ENCODE measurements at regions not wholly inside any gene's neighbourhood (a gene's known extent, or its start where the extent isn't known, plus 50 kb on each side); places are given as distances from the start of the nearest gene placed in this dataset.

DNA sequence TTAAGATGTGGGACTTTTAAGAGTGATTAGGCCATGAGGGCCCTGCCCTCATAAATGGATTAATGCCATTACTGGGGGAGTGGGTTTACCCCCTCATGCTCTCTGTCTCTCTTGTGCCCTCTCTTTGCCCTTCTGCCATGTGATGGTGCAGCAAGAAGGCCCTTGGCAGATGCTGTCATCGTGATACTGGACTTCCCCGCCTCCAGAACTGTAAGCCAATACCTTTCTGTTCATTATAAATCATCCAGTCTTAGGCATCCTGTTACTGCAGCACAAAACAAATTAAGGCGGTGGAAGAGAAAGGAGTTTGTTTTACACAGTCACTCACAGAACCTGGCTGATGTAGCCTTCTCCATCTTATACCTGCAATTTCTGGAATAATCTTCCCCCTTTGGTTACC, 360.3 kb upstream of the TBL1XR1 start:
- H3K4me3 ChIP-seq (ENCODE audit: low read depth, low read length), result no peak overlapping the region
- H3K27ac ChIP-seq (ENCODE audit: low read depth, low read length), result no peak overlapping the region
- H3K27me3 ChIP-seq (ENCODE audit: control insufficient read depth, insufficient read depth, low read length), result no peaks in the 10 kb centered on the region
- H3K4me1 ChIP-seq (ENCODE audit: control insufficient read depth, insufficient read depth, low read length), result peaks cover 20% of the 10 kb centered on the region
- no peaks in the 10 kb centered on the region for H3K36me3 ChIP-seq (ENCODE audit: control insufficient read depth, insufficient read depth, low read length)
- H3K9ac ChIP-seq (ENCODE audit: low read length), result no peak overlapping the region
- no peaks in the 10 kb centered on the region for H3K9me3 ChIP-seq (ENCODE audit: control insufficient read depth, insufficient read depth, low read depth, low read length)

DNA sequence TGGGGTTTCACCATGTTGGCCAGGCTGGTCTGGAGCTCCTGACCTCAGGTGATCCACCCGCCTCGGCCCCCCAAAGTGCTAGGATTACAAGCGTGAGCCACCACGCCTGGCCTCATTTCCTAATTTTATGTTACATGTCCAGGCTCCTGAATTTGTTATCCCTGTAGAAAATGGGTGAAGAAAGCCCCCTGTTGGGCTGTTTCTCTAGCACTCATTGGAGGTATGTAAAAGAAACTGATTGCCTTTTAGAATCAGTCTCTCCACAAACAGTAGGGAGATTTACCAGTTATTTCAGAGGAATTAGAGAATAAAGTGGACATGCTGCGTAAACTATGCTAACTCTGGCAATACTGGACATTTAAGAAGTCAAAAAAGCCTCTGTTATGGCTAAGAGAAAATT, 364.1 kb upstream of the TBL1XR1 start:
- no peak overlapping the region for H3K9ac ChIP-seq (ENCODE audit: low read length)
- no peak overlapping the region for H3K4me3 ChIP-seq (ENCODE audit: low read depth, low read length)
- H3K4me1 ChIP-seq (ENCODE audit: control insufficient read depth, insufficient read depth, low read length), result peaks cover 7% of the 10 kb centered on the region
- H3K27ac ChIP-seq (ENCODE audit: low read depth, low read length), result no peak overlapping the region
- H3K36me3 ChIP-seq (ENCODE audit: control insufficient read depth, insufficient read depth, low read length), result no peaks in the 10 kb centered on the region
- no peaks in the 10 kb centered on the region for H3K9me3 ChIP-seq (ENCODE audit: control insufficient read depth, insufficient read depth, low read depth, low read length)
- no peaks in the 10 kb centered on the region for H3K27me3 ChIP-seq (ENCODE audit: control insufficient read depth, insufficient read depth, low read length)

- Histone ChIP-seq H3K27ac (ENCODE audit: low read depth, low read length) (no peak overlapping the region), H3K9ac (ENCODE audit: low read length) (no peak overlapping the region), H3K4me3 (ENCODE audit: low read depth, low read length) (no peak overlapping the region), H3K4me1 (ENCODE audit: control insufficient read depth, insufficient read depth, low read length) (peaks cover 12% of the 10 kb centered on the region), H3K27me3 (ENCODE audit: control insufficient read depth, insufficient read depth, low read length) (no peaks in the 10 kb centered on the region), H3K9me3 (ENCODE audit: control insufficient read depth, insufficient read depth, low read depth, low read length) (no peaks in the 10 kb centered on the region), H3K36me3 (ENCODE audit: control insufficient read depth, insufficient read depth, low read length) (no peaks in the 10 kb centered on the region)
Measured at GRCh38 chr3:177561769-177562392, 364.6 kb upstream of the TBL1XR1 start.

GRCh38 chr3:177563243-177563780, 366.0 kb upstream of the TBL1XR1 start:
- H3K4me3 ChIP-seq (ENCODE audit: low read depth, low read length), result no peak overlapping the region
- no peaks in the 10 kb centered on the region for H3K27me3 ChIP-seq (ENCODE audit: control insufficient read depth, insufficient read depth, low read length)
- no peaks in the 10 kb centered on the region for H3K9me3 ChIP-seq (ENCODE audit: control insufficient read depth, insufficient read depth, low read depth, low read length)
- no peak overlapping the region for H3K27ac ChIP-seq (ENCODE audit: low read depth, low read length)
- H3K9ac ChIP-seq (ENCODE audit: low read length), result no peak overlapping the region
- H3K36me3 ChIP-seq (ENCODE audit: control insufficient read depth, insufficient read depth, low read length), result no peaks in the 10 kb centered on the region
- peaks cover 14% of the 10 kb centered on the region for H3K4me1 ChIP-seq (ENCODE audit: control insufficient read depth, insufficient read depth, low read length)

DNA sequence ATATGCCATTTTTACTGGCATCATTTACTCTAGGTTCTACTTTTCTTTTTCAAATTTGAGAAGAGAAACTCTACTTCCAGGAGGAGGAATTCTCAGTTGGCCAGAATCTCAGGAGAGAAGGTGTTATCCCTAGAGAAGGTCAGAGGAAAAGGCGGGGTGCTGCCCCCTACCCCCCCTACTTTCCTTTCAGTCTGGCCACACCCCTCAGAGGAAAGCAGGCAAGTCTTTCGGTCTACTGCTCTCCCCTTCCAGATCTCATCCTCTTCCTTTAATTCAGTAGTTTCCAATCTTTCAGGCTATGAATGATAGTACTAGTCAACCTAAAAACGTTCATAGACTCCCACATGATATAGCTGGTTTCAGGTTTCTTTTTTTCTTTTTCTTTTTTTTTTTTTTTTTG, 366.5 kb upstream of the TBL1XR1 start:
- no peak overlapping the region for H3K4me3 ChIP-seq (ENCODE audit: low read depth, low read length)
- H3K27me3 ChIP-seq (ENCODE audit: control insufficient read depth, insufficient read depth, low read length), result no peaks in the 10 kb centered on the region
- no peak overlapping the region for H3K27ac ChIP-seq (ENCODE audit: low read depth, low read length)
- H3K36me3 ChIP-seq (ENCODE audit: control insufficient read depth, insufficient read depth, low read length), result no peaks in the 10 kb centered on the region
- no peaks in the 10 kb centered on the region for H3K9me3 ChIP-seq (ENCODE audit: control insufficient read depth, insufficient read depth, low read depth, low read length)
- H3K4me1 ChIP-seq (ENCODE audit: control insufficient read depth, insufficient read depth, low read length), result peaks cover 14% of the 10 kb centered on the region
- H3K9ac ChIP-seq (ENCODE audit: low read length), result no peak overlapping the region

DNA sequence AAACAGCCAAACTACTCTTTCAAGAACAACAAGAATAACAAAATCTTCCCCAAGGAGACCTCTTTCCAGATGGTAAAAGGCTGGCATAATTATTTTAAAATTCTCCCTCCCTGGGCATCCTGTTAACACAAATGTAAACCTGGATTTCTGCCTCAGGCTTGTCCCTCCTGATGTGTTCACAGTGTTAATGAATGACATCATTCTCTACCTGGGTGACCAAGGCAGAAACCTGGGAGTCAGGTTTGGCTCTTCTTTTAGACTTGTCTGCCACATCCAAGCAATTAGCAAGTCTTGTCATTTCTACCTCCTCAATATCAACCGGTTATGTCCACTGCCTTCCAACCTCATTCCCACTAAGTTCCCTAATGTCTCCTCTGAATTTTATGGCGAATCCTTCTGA, 368.7 kb upstream of the TBL1XR1 start:
- H3K9me3 ChIP-seq (ENCODE audit: control insufficient read depth, insufficient read depth, low read depth, low read length), result peaks cover 10% of the 10 kb centered on the region
- no peak overlapping the region for H3K4me3 ChIP-seq (ENCODE audit: low read depth, low read length)
- H3K27me3 ChIP-seq (ENCODE audit: control insufficient read depth, insufficient read depth, low read length), result no peaks in the 10 kb centered on the region
- H3K27ac ChIP-seq (ENCODE audit: low read depth, low read length), result no peak overlapping the region
- H3K9ac ChIP-seq (ENCODE audit: low read length), result no peak overlapping the region
- H3K4me1 ChIP-seq (ENCODE audit: control insufficient read depth, insufficient read depth, low read length), result peaks cover 19% of the 10 kb centered on the region
- no peaks in the 10 kb centered on the region for H3K36me3 ChIP-seq (ENCODE audit: control insufficient read depth, insufficient read depth, low read length)

- Histone ChIP-seq H3K36me3 (ENCODE audit: control insufficient read depth, insufficient read depth, low read length) (no peaks in the 10 kb centered on the region), H3K4me1 (ENCODE audit: control insufficient read depth, insufficient read depth, low read length) (peaks cover 24% of the 10 kb centered on the region), H3K4me3 (ENCODE audit: low read depth, low read length) (no peak overlapping the region), H3K27me3 (ENCODE audit: control insufficient read depth, insufficient read depth, low read length) (no peaks in the 10 kb centered on the region), H3K9ac (ENCODE audit: low read length) (no peak overlapping the region), H3K27ac (ENCODE audit: low read depth, low read length) (no peak overlapping the region), H3K9me3 (ENCODE audit: control insufficient read depth, insufficient read depth, low read depth, low read length) (peaks cover 10% of the 10 kb centered on the region)
Measured at GRCh38 chr3:177567833-177568232, 370.6 kb upstream of the TBL1XR1 start.

DNA sequence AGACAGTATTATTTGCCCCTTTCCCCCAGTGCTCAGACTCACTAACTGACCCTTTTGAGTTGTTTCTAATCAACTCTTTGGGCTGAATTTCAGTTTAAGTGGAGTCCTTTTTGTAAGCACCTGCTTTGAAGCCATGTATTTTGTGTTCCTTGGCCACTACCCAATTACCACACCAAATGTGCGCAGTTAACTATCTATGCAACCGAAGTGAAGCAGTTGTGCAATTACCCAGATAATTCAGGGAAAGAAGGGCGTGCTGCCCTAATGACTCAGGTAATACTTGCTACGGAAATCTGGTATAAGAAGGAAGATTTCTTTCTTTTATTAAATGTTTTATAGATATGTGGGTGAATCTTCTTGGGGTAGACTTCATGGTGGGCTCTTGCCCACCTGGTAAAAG, 371.9 kb upstream of the TBL1XR1 start:
- H3K9ac ChIP-seq (ENCODE audit: low read length), result no peak overlapping the region
- H3K4me1 ChIP-seq (ENCODE audit: control insufficient read depth, insufficient read depth, low read length), result peaks cover 26% of the 10 kb centered on the region
- no peak overlapping the region for H3K27ac ChIP-seq (ENCODE audit: low read depth, low read length)
- H3K9me3 ChIP-seq (ENCODE audit: control insufficient read depth, insufficient read depth, low read depth, low read length), result peaks cover 10% of the 10 kb centered on the region
- H3K4me3 ChIP-seq (ENCODE audit: low read depth, low read length), result no peak overlapping the region
- no peaks in the 10 kb centered on the region for H3K27me3 ChIP-seq (ENCODE audit: control insufficient read depth, insufficient read depth, low read length)
- H3K36me3 ChIP-seq (ENCODE audit: control insufficient read depth, insufficient read depth, low read length), result no peaks in the 10 kb centered on the region

GRCh38 chr3:177569875-177570657, 372.8 kb upstream of the TBL1XR1 start:
- H3K9me3 ChIP-seq (ENCODE audit: control insufficient read depth, insufficient read depth, low read depth, low read length), result peaks cover 10% of the 10 kb centered on the region
- no peak overlapping the region for H3K4me3 ChIP-seq (ENCODE audit: low read depth, low read length)
- H3K4me1 ChIP-seq (ENCODE audit: control insufficient read depth, insufficient read depth, low read length), result peaks cover 33% of the 10 kb centered on the region
- no peaks in the 10 kb centered on the region for H3K27me3 ChIP-seq (ENCODE audit: control insufficient read depth, insufficient read depth, low read length)
- H3K27ac ChIP-seq (ENCODE audit: low read depth, low read length), result no peak overlapping the region
- no peaks in the 10 kb centered on the region for H3K36me3 ChIP-seq (ENCODE audit: control insufficient read depth, insufficient read depth, low read length)
- no peak overlapping the region for H3K9ac ChIP-seq (ENCODE audit: low read length)

DNA sequence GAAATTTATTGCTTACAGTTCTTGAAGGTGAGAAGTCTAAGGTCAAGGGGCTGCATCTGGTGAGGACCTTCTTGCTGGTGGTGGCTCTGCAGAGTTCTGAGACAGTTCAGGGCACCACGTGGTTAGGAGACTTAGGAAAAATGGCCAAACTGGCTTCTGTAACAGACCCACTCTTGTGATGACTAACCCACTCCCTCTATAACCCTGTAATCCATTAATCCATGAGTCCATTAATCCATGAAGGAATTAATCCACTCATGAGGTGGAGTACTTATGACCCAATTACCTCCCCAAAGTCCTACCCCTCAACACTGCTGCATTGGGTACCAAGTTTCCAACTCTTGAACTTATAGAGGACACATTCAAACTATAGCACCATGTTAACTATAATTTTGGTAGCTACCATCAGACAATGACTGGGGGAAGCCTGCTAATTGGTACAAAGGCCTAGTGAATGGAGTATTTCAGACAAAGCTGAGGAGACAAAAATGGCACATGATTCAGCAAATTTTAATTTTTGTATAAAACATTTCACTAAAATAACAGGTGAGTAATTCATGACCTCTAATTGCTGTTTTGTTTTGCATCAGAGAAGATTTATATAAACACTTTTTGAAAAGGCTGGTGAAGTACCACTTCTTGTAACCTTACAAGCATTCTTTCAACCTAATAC, 374.1 kb upstream of the TBL1XR1 start:
- H3K27me3 ChIP-seq (ENCODE audit: control insufficient read depth, insufficient read depth, low read length), result no peaks in the 10 kb centered on the region
- no peak overlapping the region for H3K4me3 ChIP-seq (ENCODE audit: low read depth, low read length)
- no peak overlapping the region for H3K9ac ChIP-seq (ENCODE audit: low read length)
- H3K4me1 ChIP-seq (ENCODE audit: control insufficient read depth, insufficient read depth, low read length), result peaks cover 26% of the 10 kb centered on the region
- H3K36me3 ChIP-seq (ENCODE audit: control insufficient read depth, insufficient read depth, low read length), result no peaks in the 10 kb centered on the region
- peaks cover 10% of the 10 kb centered on the region for H3K9me3 ChIP-seq (ENCODE audit: control insufficient read depth, insufficient read depth, low read depth, low read length)
- H3K27ac ChIP-seq (ENCODE audit: low read depth, low read length), result no peak overlapping the region

DNA sequence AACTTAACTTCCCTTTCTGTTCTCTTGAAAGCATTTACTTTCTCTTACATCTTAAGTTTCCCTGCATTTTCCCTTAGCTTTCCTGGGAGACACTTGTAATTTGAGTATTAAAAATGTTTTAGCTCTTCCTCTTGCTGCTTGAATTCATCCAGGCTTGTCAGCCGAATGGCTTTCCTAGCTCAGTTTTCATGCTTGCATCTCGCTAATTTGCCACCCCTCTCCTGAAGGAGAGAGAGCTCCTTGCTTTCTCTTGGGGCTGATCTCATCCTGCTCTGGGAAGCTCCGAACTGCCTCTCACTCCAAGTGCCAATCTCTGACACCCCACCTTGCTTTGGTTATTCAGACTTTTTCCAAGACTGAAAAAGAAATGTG, 374.6 kb upstream of the TBL1XR1 start:
- H3K27ac ChIP-seq (ENCODE audit: low read depth, low read length), result no peak overlapping the region
- H3K36me3 ChIP-seq (ENCODE audit: control insufficient read depth, insufficient read depth, low read length), result no peaks in the 10 kb centered on the region
- no peaks in the 10 kb centered on the region for H3K27me3 ChIP-seq (ENCODE audit: control insufficient read depth, insufficient read depth, low read length)
- no peak overlapping the region for H3K4me3 ChIP-seq (ENCODE audit: low read depth, low read length)
- H3K9me3 ChIP-seq (ENCODE audit: control insufficient read depth, insufficient read depth, low read depth, low read length), result peaks cover 10% of the 10 kb centered on the region
- peaks cover 21% of the 10 kb centered on the region for H3K4me1 ChIP-seq (ENCODE audit: control insufficient read depth, insufficient read depth, low read length)
- H3K9ac ChIP-seq (ENCODE audit: low read length), result no peak overlapping the region

Data from HUES6 (cell line).